K562 (cell line): ENCODE measurements at regions not wholly inside any gene's neighbourhood (a gene's known extent, or its start where the extent isn't known, plus 50 kb on each side); places are given as distances from the start of the nearest gene placed in this dataset.

Experiments used
- ATAC-seq: fragments of 200-7000 bp; cut with Tn5 transposase; 3 replicates; pipeline ENCODE4 v1.9.1; 2020; ENCODE audit warnings: moderate library complexity
- BruUV-seq: library from RNA; stranded (reverse); fragments of 400-500 nt; replicated peaks from 2 replicates; lab custom pipeline; 2021; lab: Mats Ljungman, UMichigan
- CTCF ChIA-PET: fragments of 300-600 bp; formaldehyde crosslinking; extraction: SDS; loops from one replicate; lab custom pipeline; 2021; ENCODE audit warnings: low intra/inter-chr PET ratio; lab: Yijun Ruan, JAX
- POLR2A ChIA-PET: fragments of 300-600, 350-650 bp; sonication (Branson Sonifier 250); formaldehyde crosslinking; extraction: SDS; loops from one replicate; lab custom pipeline; 2021; ENCODE audit warnings: antibody characterized with exemption, inconsistent platforms; lab: Yijun Ruan, JAX
- DNase-seq, 4 experiments: peaks; one replicate each; pipeline versions ENCODE4 v3.0.0 to v3.0.0-alpha.2; 2011 to 2018; ENCODE audit warnings: low spot score in 3 of 4, mixed read lengths in 3 of 4; ENCODE audit errors: extremely low read depth in 1 of 4
- FAIRE-seq: peaks from 2 replicates; lab custom pipeline; 2011; peaks lifted over from hg19 to GRCh38; lab: Jason Lieb, UNC
- H2AFZ ChIP-seq: 2 replicates; pipeline ENCODE4 v1.6.0; 2011; ENCODE audit warnings: low read depth, low read length, control low read depth, inconsistent platforms
- H3K27ac ChIP-seq: fragments of 200-600 bp; 3 replicates; pipeline ENCODE4 v1.8.0; 2011; ENCODE audit warnings: low read depth, mild to moderate bottlenecking, control low read depth, inconsistent platforms, low read length, moderate library complexity, mixed read lengths; ENCODE audit errors: extremely low read depth
- H3K27me3 ChIP-seq, 2 experiments: fragments of 300-600 bp in 1 of 2; 2 replicates in 1 of 2; 3 replicates in 1 of 2; pipeline versions ENCODE4 v1.6.0 to v1.8.0; 2011; ENCODE audit warnings: inconsistent platforms in 2 of 2, low read length in 2 of 2, mild to moderate bottlenecking in 1 of 2, mixed read lengths in 1 of 2, moderate library complexity in 1 of 2; ENCODE audit not compliant: control insufficient read depth in 2 of 2, insufficient read depth in 2 of 2
- H3K36me3 ChIP-seq: fragments of 300-600 bp; 3 replicates; pipeline ENCODE4 v1.8.0; 2011; ENCODE audit warnings: mild to moderate bottlenecking, low read length, inconsistent platforms; ENCODE audit not compliant: control insufficient read depth, insufficient read depth
- H3K4me1 ChIP-seq, 2 experiments: fragments of 200-600 bp in 1 of 2; replicated peaks in 1 of 2; 2 replicates in 1 of 2; 3 replicates in 1 of 2; pipeline versions ENCODE4 v1.5.1 to v1.8.0; 2011; ENCODE audit warnings: inconsistent platforms in 2 of 2, low read length in 2 of 2, mild to moderate bottlenecking in 1 of 2, mixed read lengths in 1 of 2, moderate library complexity in 1 of 2; ENCODE audit not compliant: control insufficient read depth in 2 of 2, insufficient read depth in 2 of 2
- H3K4me2 ChIP-seq: 2 replicates; pipeline ENCODE4 v1.6.1; 2011; ENCODE audit warnings: low read length, control low read depth, inconsistent platforms, mixed read lengths; ENCODE audit not compliant: insufficient read depth
- H3K4me3 ChIP-seq: fragments of 200-600 bp; sonication (generic), shearing (Covaris generic); 2 replicates; pipeline ENCODE4 v1.5.1; 2016; ENCODE audit warnings: control low read depth, inconsistent platforms
- H3K79me2 ChIP-seq: fragments of 200-600 bp; 3 replicates; pipeline ENCODE4 v1.8.0; 2011; ENCODE audit warnings: low read length, inconsistent platforms; ENCODE audit not compliant: control insufficient read depth, insufficient read depth
- H3K9ac ChIP-seq, 2 experiments: 2 replicates each; pipeline versions ENCODE4 v1.6.0 to v1.6.1; 2011; ENCODE audit warnings: low read depth in 2 of 2, low read length in 2 of 2, control low read depth in 1 of 2, inconsistent platforms in 1 of 2, mild to moderate bottlenecking in 1 of 2, mixed read lengths in 1 of 2; ENCODE audit not compliant: insufficient read depth in 1 of 2
- H3K9me1 ChIP-seq: one replicate; pipeline ENCODE4 v1.6.0; 2011; ENCODE audit warnings: inconsistent platforms, mild to moderate bottlenecking, low read length, moderate library complexity; ENCODE audit not compliant: control insufficient read depth, insufficient read depth
- H3K9me3 ChIP-seq: replicated peaks from 2 replicates; pipeline ENCODE4 v1.5.1; 2011; ENCODE audit warnings: low read depth, low read length, inconsistent platforms; ENCODE audit not compliant: control insufficient read depth, insufficient read depth
- H4K20me1 ChIP-seq: replicated peaks from 2 replicates; pipeline ENCODE4 v1.6.1; 2011; ENCODE audit warnings: low read length, inconsistent platforms, mixed read lengths; ENCODE audit not compliant: control insufficient read depth, insufficient read depth
- ATF1 ChIP-seq, 2 experiments: fragments of 450-650 bp in 1 of 2; IDR thresholded peaks; 2 replicates each; pipeline ENCODE4 v1.6.1; 2016; ENCODE audit warnings: missing compliant biosample characterization in 1 of 2, missing genetic modification characterization in 1 of 2
- CBX3 ChIP-seq, 2 experiments: IDR thresholded peaks; 1 replicate in 1 of 2; 2 replicates in 1 of 2; pipeline ENCODE4 v1.6.1; 2012; ENCODE audit warnings: inconsistent platforms in 2 of 2, low read length in 2 of 2, borderline replicate concordance in 1 of 2, control low read depth in 1 of 2
- CREM ChIP-seq: IDR thresholded peaks from 2 replicates; pipeline ENCODE4 v1.6.1; 2014; ENCODE audit warnings: antibody characterized with exemption, low read depth
- FOS ChIP-seq: IDR thresholded peaks from 3 replicates; pipeline ENCODE4 v1.6.1; 2011; ENCODE audit not compliant: insufficient read length; ENCODE audit errors: extremely low read depth
- FOXM1 ChIP-seq, 2 experiments: fragments of 450-650 bp in 1 of 2; sonication (generic) in 1 of 2; formaldehyde crosslinking in 1 of 2; IDR thresholded peaks; 2 replicates each; pipeline versions ENCODE4 v1.6.1 to v1.9.0; 2017 to 2022; ENCODE audit warnings: low read depth in 2 of 2, mild to moderate bottlenecking in 2 of 2, missing genetic modification reagents in 1 of 2, moderate library complexity in 1 of 2
- HDAC8 ChIP-seq: fragments of 450-650 bp; IDR thresholded peaks from 2 replicates; pipeline ENCODE4 v1.6.1; 2016; ENCODE audit warnings: mild to moderate bottlenecking, missing genetic modification characterization, moderate library complexity, missing compliant biosample characterization
- IRF1 ChIP-seq: sonication (generic); formaldehyde crosslinking; IDR thresholded peaks from 2 replicates; pipeline ENCODE4 v1.8.0; 2022; ENCODE audit warnings: missing genetic modification reagents, mild to moderate bottlenecking, borderline replicate concordance
- KAT8 ChIP-seq: fragments of 450-650 bp; IDR thresholded peaks from 2 replicates; pipeline ENCODE4 v1.6.1; 2016; ENCODE audit warnings: low read depth, mild to moderate bottlenecking
- MEIS2 ChIP-seq: fragments of 450-650 bp; IDR thresholded peaks from 2 replicates; pipeline ENCODE4 v1.6.1; 2014; ENCODE audit warnings: mild to moderate bottlenecking; ENCODE audit not compliant: partially characterized antibody
- PCBP2 ChIP-seq: fragments of 200-400 bp; formaldehyde crosslinking; IDR thresholded peaks from 2 replicates; pipeline ENCODE4 v1.6.1; 2018; ENCODE audit warnings: low read length, low read depth, mild to moderate bottlenecking, moderate library complexity; ENCODE audit not compliant: poor library complexity, severe bottlenecking
- POLR2G ChIP-seq: fragments of 200-400 bp; formaldehyde crosslinking; IDR thresholded peaks from 2 replicates; pipeline ENCODE4 v1.6.1; 2017; ENCODE audit warnings: low read depth, mild to moderate bottlenecking, antibody characterized with exemption, low read length, moderate library complexity
- PRMT5 ChIP-seq: sonication (generic); formaldehyde crosslinking; IDR thresholded peaks from 2 replicates; pipeline ENCODE4 v1.5.0; 2020; ENCODE audit warnings: missing genetic modification reagents
- RAD21 ChIP-seq, 2 experiments: fragments of 250-450 bp in 1 of 2; fragments of 450-650 bp in 1 of 2; sonication (Bioruptor Pico) in 1 of 2; formaldehyde crosslinking in 1 of 2; IDR thresholded peaks in 1 of 2; conservative IDR thresholded peaks in 1 of 2; 2 replicates each; pipeline versions ENCODE4 v1.4.0 to v1.8.0; 2020 to 2022; ENCODE audit warnings: mild to moderate bottlenecking in 2 of 2, moderate library complexity in 1 of 2
- RBM22 ChIP-seq: fragments of 200-400 bp; formaldehyde crosslinking; IDR thresholded peaks from 2 replicates; pipeline ENCODE4 v1.6.1; 2018; ENCODE audit warnings: low read length, low read depth; ENCODE audit not compliant: poor library complexity, severe bottlenecking
- SIRT6 ChIP-seq: IDR thresholded peaks from one replicate; pipeline ENCODE4 v1.6.1; 2012; ENCODE audit warnings: low read depth, mild to moderate bottlenecking, control low read depth, inconsistent platforms, low read length, moderate library complexity
- ZNF764 ChIP-seq: fragments of 250-450 bp; sonication (Bioruptor Pico); IDR thresholded peaks from 2 replicates; pipeline ENCODE4 v1.4.0; 2020; ENCODE audit warnings: low read depth, mild to moderate bottlenecking, moderate library complexity
- WGBS: fragments of 100-300 bp; shearing (Covaris generic); methylation state at CpG from one replicate; pipeline ENCODE4 v1.1.6; 2016; ENCODE audit warnings: low coverage, mixed read lengths; ENCODE audit not compliant: insufficient coverage; ENCODE audit errors: missing lambda C conversion rate; 5-methylcytosine and 5-hydroxymethylcytosine counted together
- in situ Hi-C: fragments of 300-500 bp; cut with MboI; formaldehyde crosslinking; loops from 4 replicates; pipeline ENCODE4 v1.15.0; 2018; ENCODE audit warnings: inconsistent platforms, mixed read lengths
- intact Hi-C: fragments of 100-400 bp; cut with micrococcal nuclease; formaldehyde crosslinking; loops from 2 replicates; pipeline ENCODE4 v1.14.2; 2022
- TF ChIP-seq, protein P1 (sequence below): fragments of 450-650 bp; formaldehyde crosslinking; IDR thresholded peaks from 2 replicates; pipeline ENCODE4 v1.4.0; 2022; ENCODE audit warnings: missing genetic modification characterization
- TF ChIP-seq, protein P2 (sequence below): fragments of 250-450 bp; sonication (Bioruptor Pico); IDR thresholded peaks from 2 replicates; pipeline ENCODE4 v1.8.0; 2021; ENCODE audit warnings: moderate library complexity, mild to moderate bottlenecking, inconsistent platforms
- TF ChIP-seq, protein P3 (sequence below): fragments of 250-450 bp; sonication (Bioruptor Pico); IDR thresholded peaks from 2 replicates; pipeline ENCODE4 v1.8.0; 2022; ENCODE audit warnings: moderate library complexity, mild to moderate bottlenecking, inconsistent platforms

DNA sequence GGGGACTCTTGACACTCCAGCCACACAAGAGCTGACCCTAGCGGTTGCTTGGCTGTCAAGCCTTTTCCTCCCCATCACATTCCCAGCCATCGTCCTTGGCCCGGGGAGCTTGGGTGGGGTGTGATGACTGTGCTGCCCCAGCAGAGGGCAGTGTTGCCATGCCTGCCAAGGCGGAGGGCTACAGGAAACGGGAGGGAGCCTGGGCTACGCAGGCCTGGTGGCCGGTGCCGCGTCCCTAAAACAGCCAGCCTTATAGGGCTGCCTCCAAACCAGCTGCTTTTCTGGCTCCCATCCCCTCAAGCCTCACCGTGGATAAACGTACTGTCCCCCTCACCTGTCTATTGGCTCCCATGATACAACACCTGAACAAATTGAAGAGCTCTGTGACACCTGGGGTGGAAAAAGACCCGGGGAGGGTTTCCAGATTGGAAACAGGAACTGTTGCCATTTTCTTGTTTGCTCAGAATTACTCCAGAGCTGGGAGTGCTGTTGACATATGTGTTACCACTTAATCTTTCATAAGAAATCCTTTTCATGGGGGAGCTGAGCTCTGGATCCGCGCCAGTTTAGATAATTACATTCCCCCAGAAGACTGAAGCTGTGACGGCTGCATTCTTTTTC, 72.8 kb upstream of the ASTN2 start:
- peak; percentile 33 to 65 (median 50) for DNase-seq
- Histone ChIP-seq H3K27me3 (no peaks in the 10 kb centered on the region), H3K27ac (no peak overlapping the region), H3K9me3 (no peaks in the 10 kb centered on the region), H3K4me3 (no peak overlapping the region), H2AFZ (no peak overlapping the region), H3K9ac (no peak overlapping the region), H3K36me3 (no peaks in the 10 kb centered on the region), H3K4me2 (no peak overlapping the region), H3K79me2 (no peaks in the 10 kb centered on the region), H3K9me1 (no peaks in the 10 kb centered on the region), H4K20me1 (no peaks in the 10 kb centered on the region), H3K4me1 (no peaks in the 10 kb centered on the region)
- no peak for FAIRE-seq
- peak; percentile 87 for ATAC-seq
- 3% methylated on average over 14 of the region's 15 CpGs for whole genome bisulfite sequencing
- POLR2A ChIA-PET = interaction anchor here (0.6 kb wide), 1 partner anchor 285 kb away, joined by 3 read pairs; no protein-coding TSS in a partner anchor
- intact Hi-C loops = no loop called here
- no TSS peak for BruUV-seq
- CTCF ChIA-PET = no interaction called here
- in situ Hi-C loops = no loop called here
- TF ChIP-seq FOS (no peak), CBX3 (IDR thresholded peaks at IDR 0.05; ENCODE audit: borderline replicate concordance in 1 of 2, low read length in 2 of 2) (no peak), IRF1 (no peak), FOXM1 (IDR thresholded peaks at IDR 0.05; ENCODE audit: low read depth) (no peak), FOXM1 (CRISPR knock-in tag; IDR thresholded peaks at IDR 0.05; ENCODE audit: low read depth) (no peak), RBM22 (no peak), CREM (peak; percentile 58; the same call in 1 of the 2 replicates), POLR2G (no peak), HDAC8 (tag) (no peak), MEIS2 (no peak), ZNF764 (CRISPR knock-in tag) (peak; percentile 92), ATF1 (CRISPR knock-in tag; IDR thresholded peaks at IDR 0.05) (no peak), ATF1 (tag; IDR thresholded peaks at IDR 0.05) (no peak), RAD21 (CRISPR knock-in tag; conservative IDR thresholded peaks at IDR 0.05 in 1 of 2, IDR thresholded peaks at IDR 0.05 in 1 of 2) (peak; percentile 24 to 65), KAT8 (no peak), PRMT5 (CRISPR knock-in tag) (no peak), PCBP2 (no peak), SIRT6 (no peak)
- TF ChIP-seq, protein P1, sequence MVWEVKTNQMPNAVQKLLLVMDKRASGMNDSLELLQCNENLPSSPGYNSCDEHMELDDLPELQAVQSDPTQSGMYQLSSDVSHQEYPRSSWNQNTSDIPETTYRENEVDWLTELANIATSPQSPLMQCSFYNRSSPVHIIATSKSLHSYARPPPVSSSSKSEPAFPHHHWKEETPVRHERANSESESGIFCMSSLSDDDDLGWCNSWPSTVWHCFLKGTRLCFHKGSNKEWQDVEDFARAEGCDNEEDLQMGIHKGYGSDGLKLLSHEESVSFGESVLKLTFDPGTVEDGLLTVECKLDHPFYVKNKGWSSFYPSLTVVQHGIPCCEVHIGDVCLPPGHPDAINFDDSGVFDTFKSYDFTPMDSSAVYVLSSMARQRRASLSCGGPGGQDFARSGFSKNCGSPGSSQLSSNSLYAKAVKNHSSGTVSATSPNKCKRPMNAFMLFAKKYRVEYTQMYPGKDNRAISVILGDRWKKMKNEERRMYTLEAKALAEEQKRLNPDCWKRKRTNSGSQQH = no peak
- TF ChIP-seq, protein P2, sequence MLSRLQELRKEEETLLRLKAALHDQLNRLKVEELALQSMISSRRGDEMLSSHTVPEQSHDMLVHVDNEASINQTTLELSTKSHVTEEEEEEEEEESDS (CRISPR knock-in tag) = no peak
- TF ChIP-seq, protein P3, sequence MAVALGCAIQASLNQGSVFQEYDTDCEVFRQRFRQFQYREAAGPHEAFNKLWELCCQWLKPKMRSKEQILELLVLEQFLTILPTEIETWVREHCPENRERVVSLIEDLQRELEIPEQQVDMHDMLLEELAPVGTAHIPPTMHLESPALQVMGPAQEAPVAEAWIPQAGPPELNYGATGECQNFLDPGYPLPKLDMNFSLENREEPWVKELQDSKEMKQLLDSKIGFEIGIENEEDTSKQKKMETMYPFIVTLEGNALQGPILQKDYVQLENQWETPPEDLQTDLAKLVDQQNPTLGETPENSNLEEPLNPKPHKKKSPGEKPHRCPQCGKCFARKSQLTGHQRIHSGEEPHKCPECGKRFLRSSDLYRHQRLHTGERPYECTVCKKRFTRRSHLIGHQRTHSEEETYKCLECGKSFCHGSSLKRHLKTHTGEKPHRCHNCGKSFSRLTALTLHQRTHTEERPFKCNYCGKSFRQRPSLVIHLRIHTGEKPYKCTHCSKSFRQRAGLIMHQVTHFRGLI (CRISPR knock-in tag) = no peak
